ENCODE measurements at regions not wholly inside any gene's neighbourhood (a gene's known extent, or its start where the extent isn't known, plus 50 kb on each side); places are given as distances from the start of the nearest gene placed in this dataset.

DNA sequence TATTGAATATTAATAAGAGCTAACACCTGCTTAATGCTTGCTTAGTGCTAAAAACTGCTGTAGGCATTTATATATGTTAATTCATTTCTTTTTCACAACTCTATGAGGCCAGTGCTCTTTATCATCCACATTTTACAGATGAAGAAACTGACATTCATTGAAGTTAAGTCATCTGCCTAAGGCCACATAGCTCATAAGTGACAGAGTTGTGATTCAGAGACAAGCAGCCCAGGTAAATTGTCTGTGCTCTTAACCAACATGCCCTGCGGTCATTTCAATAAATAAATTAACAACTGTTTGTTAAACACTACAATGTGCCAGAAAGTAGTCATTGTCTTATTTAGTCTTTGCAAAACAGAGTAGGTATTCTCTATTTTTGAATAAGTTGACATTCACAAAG lies 1354.4 kb upstream of the C9orf72 start:
- TF ChIP-seq, protein P1, sequence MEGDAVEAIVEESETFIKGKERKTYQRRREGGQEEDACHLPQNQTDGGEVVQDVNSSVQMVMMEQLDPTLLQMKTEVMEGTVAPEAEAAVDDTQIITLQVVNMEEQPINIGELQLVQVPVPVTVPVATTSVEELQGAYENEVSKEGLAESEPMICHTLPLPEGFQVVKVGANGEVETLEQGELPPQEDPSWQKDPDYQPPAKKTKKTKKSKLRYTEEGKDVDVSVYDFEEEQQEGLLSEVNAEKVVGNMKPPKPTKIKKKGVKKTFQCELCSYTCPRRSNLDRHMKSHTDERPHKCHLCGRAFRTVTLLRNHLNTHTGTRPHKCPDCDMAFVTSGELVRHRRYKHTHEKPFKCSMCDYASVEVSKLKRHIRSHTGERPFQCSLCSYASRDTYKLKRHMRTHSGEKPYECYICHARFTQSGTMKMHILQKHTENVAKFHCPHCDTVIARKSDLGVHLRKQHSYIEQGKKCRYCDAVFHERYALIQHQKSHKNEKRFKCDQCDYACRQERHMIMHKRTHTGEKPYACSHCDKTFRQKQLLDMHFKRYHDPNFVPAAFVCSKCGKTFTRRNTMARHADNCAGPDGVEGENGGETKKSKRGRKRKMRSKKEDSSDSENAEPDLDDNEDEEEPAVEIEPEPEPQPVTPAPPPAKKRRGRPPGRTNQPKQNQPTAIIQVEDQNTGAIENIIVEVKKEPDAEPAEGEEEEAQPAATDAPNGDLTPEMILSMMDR (conservative IDR thresholded peaks at IDR 0.05), result no peak
- TF ChIP-seq ZFX (IDR thresholded peaks at IDR 0.05), result no peak

All from C4-2B (cell line).